Stomach (tissue), 8 donors: ENCODE measurements at regions not wholly inside any gene's neighbourhood (a gene's known extent, or its start where the extent isn't known, plus 50 kb on each side); places are given as distances from the start of the nearest gene placed in this dataset.

Source experiments
- DNase-seq, 2 donors: peaks; one replicate each; pipeline versions ENCODE4 v3.0.0 to v3.0.0-alpha.2; 2013 to 2019
- H3K27ac ChIP-seq, 5 donors: fragments of 200-600 bp in 4 of 5; sonication (generic) in 4 of 5; one replicate each; pipeline ENCODE4 v1.5.1; 2013 to 2019; ENCODE audit warnings: mild to moderate bottlenecking in 1 of 5, moderate library complexity in 1 of 5
- H3K27me3 ChIP-seq, 3 donors: fragments of 200-600 bp; sonication (generic); one replicate each; pipeline ENCODE4 v1.5.1; 2017 to 2019; ENCODE audit warnings: mixed run types in 1 of 3
- H3K36me3 ChIP-seq, 4 donors: fragments of 200-600 bp; sonication (generic); 1 replicate in 3 of 4; 2 replicates in 1 of 4; pipeline ENCODE4 v1.5.1; 2016 to 2019
- H3K4me1 ChIP-seq, 4 donors: fragments of 200-600 bp; sonication (generic); one replicate each; pipeline ENCODE4 v1.5.1; 2016 to 2019
- H3K4me3 ChIP-seq, 4 donors: fragments of 200-600 bp; sonication (generic) in 3 of 4; one replicate each; pipeline ENCODE4 v1.5.1; 2016 to 2019; ENCODE audit warnings: mild to moderate bottlenecking in 1 of 4
- H3K9me3 ChIP-seq, 4 donors: fragments of 200-600 bp; sonication (generic); one replicate each; pipeline ENCODE4 v1.5.1; 2016 to 2019
- EP300 ChIP-seq: sonication (generic); formaldehyde crosslinking; IDR thresholded peaks from one replicate; pipeline ENCODE4 v1.6.1; 2017; ENCODE audit warnings: antibody characterized with exemption
- POLR2A ChIP-seq, 4 donors: fragments of 450-650 bp; IDR thresholded peaks; one replicate each; pipeline ENCODE4 v1.6.1; 2016; ENCODE audit warnings: antibody characterized with exemption in 4 of 4, control low read depth in 2 of 4, mild to moderate bottlenecking in 1 of 4, moderate library complexity in 1 of 4
- POLR2AphosphoS5 ChIP-seq, 3 donors: sonication (generic); formaldehyde crosslinking; IDR thresholded peaks; one replicate each; pipeline ENCODE4 v1.6.1; 2016; ENCODE audit warnings: antibody characterized with exemption in 3 of 3
- WGBS, 5 donors: extraction: QIAGEN DNeasy Blood & Tissue Kit in 3 of 5; methylation state at CpG; one replicate each; pipeline versions ENCODE4 v1.1.5 to v1.1.7; 2013 to 2018; 5-methylcytosine and 5-hydroxymethylcytosine counted together
- intact Hi-C: fragments of 100-400 bp; cut with DNase I; formaldehyde crosslinking; loops from one replicate; pipeline ENCODE4 v1.15.1; 2023; ENCODE audit warnings: low total_unique reads
- TF ChIP-seq, protein P1 (sequence below), 7 experiments: fragments of 450-650 bp in 4 of 7; fragments of 200-600 bp in 3 of 7; sonication (generic) in 3 of 7; IDR thresholded peaks; one replicate each; pipeline ENCODE4 v1.5.1; 2016 to 2019; ENCODE audit warnings: antibody characterized with exemption in 7 of 7, control low read depth in 2 of 7, mild to moderate bottlenecking in 1 of 7
- donor health status: healthy with polysubstance abuse.
- donor health status: Bipolar disorder and iron deficiency.
- donor health status: healthy.

DNA sequence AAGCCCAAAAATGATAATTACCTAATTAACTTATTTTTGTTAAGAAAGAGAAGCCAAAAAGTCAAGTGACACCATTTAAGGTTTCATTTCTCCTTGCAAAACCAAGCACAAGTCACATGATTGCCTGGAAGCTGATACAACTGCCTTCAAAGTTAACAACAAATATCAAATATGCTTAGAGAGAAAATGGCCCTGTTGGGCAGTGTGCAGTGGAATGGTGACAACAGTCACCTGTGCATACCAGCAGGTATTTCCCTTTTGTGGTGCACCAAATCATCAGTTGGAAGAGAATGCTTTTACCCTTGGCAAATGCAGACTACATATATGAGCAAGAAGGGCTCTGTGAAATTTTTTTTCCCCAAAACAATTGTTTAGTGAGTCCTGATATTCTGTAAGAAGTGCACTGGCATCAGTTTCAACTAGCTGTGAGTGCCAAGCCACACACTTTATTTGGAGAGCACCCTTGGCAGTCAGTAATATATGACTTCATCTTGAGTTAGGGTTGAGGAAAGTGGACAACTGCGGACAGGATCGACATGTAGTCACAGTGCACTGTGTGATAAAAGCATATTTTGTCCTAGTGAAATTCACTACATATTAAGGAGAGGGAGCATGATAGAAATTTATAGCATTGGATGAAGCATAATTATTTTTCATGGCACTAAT is 74.9 kb upstream of the DOCK10 start:
- DNase-seq: no peak
- Histone ChIP-seq H3K27me3 (no peaks in the 10 kb centered on the region), H3K4me1 (no peaks in the 10 kb centered on the region), H3K27ac (no peak overlapping the region), H3K36me3 (no peaks in the 10 kb centered on the region), H3K9me3 (no peaks in the 10 kb centered on the region), H3K4me3 (no peak overlapping the region)
- intact Hi-C loops: no loop called here
- TF ChIP-seq EP300 (no peak), POLR2AphosphoS5 (IDR thresholded peaks at IDR 0.05) (no peak), POLR2A (IDR thresholded peaks at IDR 0.05) (no peak)
- TF ChIP-seq, protein P1, sequence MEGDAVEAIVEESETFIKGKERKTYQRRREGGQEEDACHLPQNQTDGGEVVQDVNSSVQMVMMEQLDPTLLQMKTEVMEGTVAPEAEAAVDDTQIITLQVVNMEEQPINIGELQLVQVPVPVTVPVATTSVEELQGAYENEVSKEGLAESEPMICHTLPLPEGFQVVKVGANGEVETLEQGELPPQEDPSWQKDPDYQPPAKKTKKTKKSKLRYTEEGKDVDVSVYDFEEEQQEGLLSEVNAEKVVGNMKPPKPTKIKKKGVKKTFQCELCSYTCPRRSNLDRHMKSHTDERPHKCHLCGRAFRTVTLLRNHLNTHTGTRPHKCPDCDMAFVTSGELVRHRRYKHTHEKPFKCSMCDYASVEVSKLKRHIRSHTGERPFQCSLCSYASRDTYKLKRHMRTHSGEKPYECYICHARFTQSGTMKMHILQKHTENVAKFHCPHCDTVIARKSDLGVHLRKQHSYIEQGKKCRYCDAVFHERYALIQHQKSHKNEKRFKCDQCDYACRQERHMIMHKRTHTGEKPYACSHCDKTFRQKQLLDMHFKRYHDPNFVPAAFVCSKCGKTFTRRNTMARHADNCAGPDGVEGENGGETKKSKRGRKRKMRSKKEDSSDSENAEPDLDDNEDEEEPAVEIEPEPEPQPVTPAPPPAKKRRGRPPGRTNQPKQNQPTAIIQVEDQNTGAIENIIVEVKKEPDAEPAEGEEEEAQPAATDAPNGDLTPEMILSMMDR (IDR thresholded peaks at IDR 0.05): no peak
- 79 to 97% (median 87%) methylated on average over 2 of the region's 2 CpGs for WGBS, 5 donors

DNA sequence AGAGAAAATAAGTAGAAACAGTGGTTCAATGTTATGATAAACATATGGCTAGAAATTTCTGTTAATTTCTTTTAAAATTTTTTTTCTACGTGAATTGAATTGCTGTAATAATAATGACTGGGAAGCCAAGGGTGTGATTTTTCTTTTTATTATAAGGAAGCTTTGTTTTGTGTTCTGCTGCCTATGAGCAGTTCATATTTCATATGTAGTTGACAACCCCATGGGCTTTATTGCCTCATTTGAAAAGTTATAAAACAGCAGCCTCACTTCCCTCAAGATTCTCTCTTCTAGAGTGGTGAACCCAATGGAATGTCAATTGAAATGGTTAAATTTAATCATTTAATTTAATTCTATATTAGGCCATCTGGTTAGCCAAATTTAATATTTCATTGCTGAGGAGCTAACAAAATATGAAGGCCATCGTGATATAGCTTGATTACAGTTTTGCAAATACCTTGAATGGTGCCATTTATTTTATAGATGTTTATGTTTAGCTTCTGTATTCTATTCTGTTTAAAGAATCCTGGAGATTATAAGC is 72.6 kb upstream of the DOCK10 start:
- TF ChIP-seq POLR2AphosphoS5 (IDR thresholded peaks at IDR 0.05) (no peak), POLR2A (IDR thresholded peaks at IDR 0.05) (no peak), EP300 (no peak)
- TF ChIP-seq, protein P1 (IDR thresholded peaks at IDR 0.05): no peak
- 88 to 98% (median 92%) methylated on average over 2 of the region's 2 CpGs for WGBS, 5 donors
- Histone ChIP-seq H3K36me3 (no peaks in the 10 kb centered on the region), H3K4me3 (no peak overlapping the region), H3K4me1 (no peaks in the 10 kb centered on the region), H3K27me3 (no peaks in the 10 kb centered on the region), H3K27ac (no peak overlapping the region), H3K9me3 (no peaks in the 10 kb centered on the region)
- intact Hi-C loops: no loop called here
- DNase-seq: no peak

DNA sequence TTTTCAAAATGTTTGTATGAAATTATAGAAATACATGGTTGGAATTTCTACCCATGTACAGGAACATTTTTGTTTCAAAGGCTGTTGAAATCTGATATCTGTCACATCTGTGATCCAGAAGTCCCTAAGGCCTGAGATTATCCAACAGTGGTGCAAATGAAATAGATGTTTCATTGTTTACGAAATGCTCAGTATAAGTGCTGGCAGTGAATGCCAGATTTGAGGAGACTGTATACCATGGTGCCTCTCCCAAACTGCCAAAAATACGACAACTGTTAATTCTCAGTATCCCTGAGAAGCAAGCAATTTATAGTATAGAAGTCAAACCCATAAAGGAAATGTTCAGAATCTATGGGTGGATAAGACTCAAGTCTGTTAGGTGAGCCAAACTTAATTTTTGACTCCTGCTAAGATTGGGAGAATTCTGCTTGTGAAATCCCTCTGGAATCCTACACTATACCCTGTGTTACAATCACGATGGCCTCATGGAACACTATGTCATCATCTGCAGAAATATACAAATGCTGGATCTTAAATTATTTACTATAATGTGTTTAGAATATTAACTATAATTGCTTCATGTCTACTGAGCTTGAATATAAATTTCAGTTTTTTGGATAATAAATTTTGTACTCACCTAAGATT is 71.2 kb upstream of the DOCK10 start:
- WGBS, 5 donors: 58 to 87% (median 82%) methylated on average over 3 of the region's 3 CpGs
- Histone ChIP-seq H3K9me3 (no peaks in the 10 kb centered on the region), H3K36me3 (no peaks in the 10 kb centered on the region), H3K4me3 (no peak overlapping the region), H3K27ac (no peak overlapping the region), H3K4me1 (no peaks in the 10 kb centered on the region), H3K27me3 (no peaks in the 10 kb centered on the region)
- DNase-seq: no peak
- intact Hi-C loops: no loop called here
- no peak for TF ChIP-seq POLR2A (IDR thresholded peaks at IDR 0.05)
- no peak for TF ChIP-seq POLR2AphosphoS5 (IDR thresholded peaks at IDR 0.05)

DNA sequence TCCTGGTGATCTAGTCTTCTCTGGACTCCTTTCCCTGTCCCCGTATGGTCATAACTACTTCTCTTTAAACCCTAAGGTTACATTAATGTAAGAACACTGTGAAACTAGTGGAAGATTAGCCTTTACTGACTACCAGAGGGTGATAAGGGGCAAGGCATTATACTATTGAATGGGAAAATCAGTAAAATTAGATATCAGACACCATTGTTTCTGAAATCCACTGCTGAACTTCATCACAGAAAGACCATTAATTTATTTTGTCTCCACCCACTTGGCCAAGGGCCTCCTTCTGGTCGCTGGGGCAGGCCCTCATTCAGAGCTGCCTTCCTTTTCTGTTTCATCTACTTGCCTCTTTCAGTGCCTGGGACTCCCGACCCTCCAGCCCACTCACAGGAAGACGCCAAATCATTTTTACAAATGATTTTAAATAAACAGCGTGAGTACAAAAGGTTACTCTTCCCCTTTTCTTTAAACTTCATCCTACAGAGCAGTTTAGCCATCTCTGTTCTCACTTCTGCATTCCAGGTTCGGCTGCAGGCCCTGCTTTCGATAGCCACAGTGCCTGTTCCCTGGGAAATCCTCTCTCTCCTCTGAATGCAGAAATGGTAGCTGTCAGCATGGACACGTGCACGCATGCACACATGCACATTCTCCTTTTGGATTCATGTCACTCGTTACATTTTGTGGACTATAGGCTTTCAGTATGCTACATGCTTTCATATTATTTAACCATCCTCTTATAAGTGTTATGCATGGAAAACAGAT is 70.3 kb upstream of the DOCK10 start:
- intact Hi-C loops: no loop called here
- 67 to 77% (median 73%) methylated on average over 10 of the region's 10 CpGs for WGBS, 5 donors

More for the DNA sequence above, 70.3 kb upstream of the DOCK10 start:
- Histone ChIP-seq H3K4me3 (no peak overlapping the region), H3K27me3 (no peaks in the 10 kb centered on the region), H3K36me3 (no peaks in the 10 kb centered on the region), H3K27ac (no peak overlapping the region), H3K9me3 (no peaks in the 10 kb centered on the region), H3K4me1 (no peaks in the 10 kb centered on the region)
- TF ChIP-seq EP300 (no peak), POLR2AphosphoS5 (IDR thresholded peaks at IDR 0.05) (no peak), POLR2A (IDR thresholded peaks at IDR 0.05) (no peak)
- TF ChIP-seq, protein P1 (IDR thresholded peaks at IDR 0.05): no peak
- peak in 1 of 2 donors; percentile 32 for DNase-seq
